Chondrocyte (in vitro differentiated cells): ENCODE measurements at regions not wholly inside any gene's neighbourhood (a gene's known extent, or its start where the extent isn't known, plus 50 kb on each side); places are given as distances from the start of the nearest gene placed in this dataset.
"Not testable (repeated sequence)": the region's sequence is repeated elsewhere in the genome, so short reads cannot be mapped to it uniquely, and the experiment has no call there.

Experiments used
- DNase-seq: peaks from one replicate; pipeline ENCODE4 v3.0.0; 2021; ENCODE audit warnings: mixed read lengths, low spot score
- H3K27ac Mint-ChIP-seq: one replicate; pipeline ENCODE4 v1.8.0; 2021; ENCODE audit warnings: mild to moderate bottlenecking, moderate library complexity, mixed read lengths; ENCODE audit not compliant: unreplicated experiment
- H3K27me3 Mint-ChIP-seq: 2 replicates; pipeline ENCODE4 v1.8.0; 2021; ENCODE audit warnings: low read depth, mixed read lengths
- H3K36me3 Mint-ChIP-seq: 2 replicates; pipeline ENCODE4 v1.8.0; 2021; ENCODE audit warnings: low read depth, mixed read lengths
- H3K4me1 Mint-ChIP-seq: 2 replicates; pipeline ENCODE4 v1.8.0; 2021; ENCODE audit warnings: low read depth, mild to moderate bottlenecking, mixed read lengths
- H3K4me3 Mint-ChIP-seq: one replicate; pipeline ENCODE4 v1.8.0; 2021; ENCODE audit warnings: mild to moderate bottlenecking, moderate library complexity, mixed read lengths; ENCODE audit not compliant: unreplicated experiment
- H3K9me3 Mint-ChIP-seq: 2 replicates; pipeline ENCODE4 v1.8.0; 2021; ENCODE audit warnings: low read depth, mixed read lengths
- TF ChIP-seq, protein P1 (sequence below): fragments of 200-600 bp; sonication (generic); IDR thresholded peaks from 2 replicates; pipeline ENCODE4 v1.5.0; 2021; ENCODE audit warnings: antibody characterized with exemption, mild to moderate bottlenecking, moderate library complexity

DNA sequence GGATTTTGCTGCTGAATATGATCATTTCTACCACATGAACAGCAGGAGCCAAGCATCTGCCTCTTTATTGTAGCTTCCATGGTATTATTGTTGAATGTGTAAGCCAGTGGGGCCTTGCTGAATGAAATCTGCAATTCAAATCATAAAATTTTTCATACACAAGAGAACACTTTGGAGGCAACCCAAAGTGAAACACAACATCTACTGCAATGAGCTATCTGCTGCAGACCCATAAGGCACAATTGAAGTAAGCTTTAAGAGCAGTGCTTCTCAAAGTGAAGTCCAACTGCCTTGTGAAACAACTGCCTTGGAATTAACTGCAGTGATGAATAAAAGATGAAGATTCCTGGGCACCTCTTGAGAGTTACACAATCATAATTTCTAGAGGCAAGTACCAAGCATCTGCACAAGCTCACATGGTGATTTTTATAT lies 626.3 kb upstream of the INTU start:
- Mint-ChIP-seq H3K4me3 (no peak overlapping the region), H3K27ac (no peak overlapping the region), H3K36me3 (no peaks in the 10 kb centered on the region), H3K27me3 (no peaks in the 10 kb centered on the region), H3K9me3 (no peaks in the 10 kb centered on the region), H3K4me1 (peaks cover 7% of the 10 kb centered on the region)
- no peak for DNase-seq
- TF ChIP-seq, protein P1, sequence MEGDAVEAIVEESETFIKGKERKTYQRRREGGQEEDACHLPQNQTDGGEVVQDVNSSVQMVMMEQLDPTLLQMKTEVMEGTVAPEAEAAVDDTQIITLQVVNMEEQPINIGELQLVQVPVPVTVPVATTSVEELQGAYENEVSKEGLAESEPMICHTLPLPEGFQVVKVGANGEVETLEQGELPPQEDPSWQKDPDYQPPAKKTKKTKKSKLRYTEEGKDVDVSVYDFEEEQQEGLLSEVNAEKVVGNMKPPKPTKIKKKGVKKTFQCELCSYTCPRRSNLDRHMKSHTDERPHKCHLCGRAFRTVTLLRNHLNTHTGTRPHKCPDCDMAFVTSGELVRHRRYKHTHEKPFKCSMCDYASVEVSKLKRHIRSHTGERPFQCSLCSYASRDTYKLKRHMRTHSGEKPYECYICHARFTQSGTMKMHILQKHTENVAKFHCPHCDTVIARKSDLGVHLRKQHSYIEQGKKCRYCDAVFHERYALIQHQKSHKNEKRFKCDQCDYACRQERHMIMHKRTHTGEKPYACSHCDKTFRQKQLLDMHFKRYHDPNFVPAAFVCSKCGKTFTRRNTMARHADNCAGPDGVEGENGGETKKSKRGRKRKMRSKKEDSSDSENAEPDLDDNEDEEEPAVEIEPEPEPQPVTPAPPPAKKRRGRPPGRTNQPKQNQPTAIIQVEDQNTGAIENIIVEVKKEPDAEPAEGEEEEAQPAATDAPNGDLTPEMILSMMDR, result no peak

DNA sequence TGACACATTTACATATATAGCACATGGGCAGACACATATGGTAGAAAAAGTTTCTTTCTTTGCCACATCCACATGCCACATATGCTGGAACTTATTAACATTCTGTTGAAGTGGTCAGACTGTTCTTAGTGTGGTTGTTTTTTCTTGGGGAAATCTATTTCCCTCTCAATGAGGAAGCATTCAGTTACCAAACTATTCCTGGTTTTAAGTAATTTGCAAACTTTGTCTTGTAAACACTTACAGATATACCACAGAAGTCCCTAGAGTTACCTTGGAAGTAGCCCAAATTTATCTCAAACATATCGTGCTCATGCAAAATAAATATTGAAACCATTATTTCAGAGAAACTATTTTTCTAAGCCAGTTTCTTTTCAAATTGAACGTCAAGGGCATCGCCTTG lies 625.5 kb upstream of the INTU start:
- Mint-ChIP-seq H3K36me3 (no peaks in the 10 kb centered on the region), H3K27ac (no peak overlapping the region), H3K27me3 (no peaks in the 10 kb centered on the region), H3K9me3 (no peaks in the 10 kb centered on the region), H3K4me3 (no peak overlapping the region), H3K4me1 (peaks cover 4% of the 10 kb centered on the region)
- TF ChIP-seq, protein P1, result no peak
- no peak for DNase-seq

DNA sequence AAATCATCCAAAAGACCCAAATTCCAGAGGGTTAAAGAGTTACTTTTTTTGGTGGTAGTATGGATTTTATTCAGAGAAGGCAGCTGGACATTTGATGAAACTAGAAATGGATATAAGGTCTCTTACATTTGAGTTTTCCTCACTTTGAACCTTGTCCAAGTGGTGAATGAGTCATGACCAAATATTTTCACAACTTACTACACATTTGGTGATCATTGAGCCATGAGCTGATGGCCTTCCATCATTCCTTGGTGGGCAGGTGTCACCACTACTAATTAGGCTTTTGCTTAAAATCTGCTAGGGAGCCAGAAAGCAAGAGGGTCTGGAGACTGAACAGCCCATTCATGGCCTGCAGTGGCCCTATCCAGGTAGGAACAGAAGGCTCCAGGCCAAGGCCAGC lies 620.2 kb upstream of the INTU start:
- Mint-ChIP-seq H3K36me3 (no peaks in the 10 kb centered on the region), H3K4me3 (no peak overlapping the region), H3K9me3 (no peaks in the 10 kb centered on the region), H3K27ac (no peak overlapping the region), H3K4me1 (peaks cover 4% of the 10 kb centered on the region), H3K27me3 (no peaks in the 10 kb centered on the region)
- DNase-seq, result no peak
- TF ChIP-seq, protein P1, result no peak

DNA sequence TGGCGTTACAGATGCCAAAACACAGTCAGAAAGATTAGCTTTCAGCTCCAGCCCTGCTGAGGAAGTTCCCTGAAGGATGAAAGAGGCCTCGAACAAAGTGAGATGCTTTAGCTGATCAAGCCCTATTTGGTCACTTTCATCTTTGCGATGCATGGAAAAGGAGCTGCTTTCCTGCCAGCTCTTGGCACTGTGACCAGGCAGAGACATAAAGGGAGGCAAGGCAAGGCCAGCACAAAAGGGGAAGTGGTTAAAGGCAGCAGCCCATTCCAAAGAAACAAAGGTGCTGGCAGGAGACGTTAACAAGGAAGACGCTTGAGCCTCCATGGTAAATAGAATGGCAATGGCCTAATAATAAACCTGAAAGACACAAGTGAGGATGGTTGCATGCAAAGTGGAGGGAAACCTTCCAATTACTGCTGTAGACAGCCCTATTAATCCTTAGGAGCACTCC lies 617.1 kb upstream of the INTU start:
- Mint-ChIP-seq H3K27ac (no peak overlapping the region), H3K36me3 (no peaks in the 10 kb centered on the region), H3K27me3 (no peaks in the 10 kb centered on the region), H3K9me3 (no peaks in the 10 kb centered on the region), H3K4me3 (no peak overlapping the region), H3K4me1 (peaks cover 4% of the 10 kb centered on the region)
- no peak for DNase-seq
- TF ChIP-seq, protein P1, result no peak

- no peaks in the 10 kb centered on the region for H3K4me1 Mint-ChIP-seq
- no peak overlapping the region for H3K27ac Mint-ChIP-seq
- DNase-seq, result no peak
- H3K36me3 Mint-ChIP-seq, result no peaks in the 10 kb centered on the region
- TF ChIP-seq, protein P1, result no peak
- no peaks in the 10 kb centered on the region for H3K27me3 Mint-ChIP-seq
- H3K4me3 Mint-ChIP-seq, result no peak overlapping the region
- no peaks in the 10 kb centered on the region for H3K9me3 Mint-ChIP-seq
These were observed 614.4 kb upstream of the INTU start for GRCh38 chr4:127018381-127018780.

DNA sequence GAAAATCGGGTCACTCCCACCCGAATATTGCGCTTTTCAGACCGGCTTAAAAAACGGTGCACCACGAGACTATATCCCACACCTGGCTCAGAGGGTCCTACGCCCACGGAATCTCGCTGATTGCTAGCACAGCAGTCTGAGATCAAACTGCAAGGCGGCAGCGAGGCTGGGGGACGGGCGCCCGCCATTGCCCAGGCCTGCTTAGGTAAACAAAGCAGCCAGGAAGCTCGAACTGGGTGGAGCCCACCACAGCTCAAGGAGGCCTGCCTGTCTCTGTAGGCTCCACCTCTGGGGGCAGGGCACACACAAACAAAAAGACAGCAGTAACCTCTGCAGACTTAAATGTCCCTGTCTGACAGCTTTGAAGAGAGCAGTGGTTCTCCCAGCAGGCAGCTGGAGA lies 611.9 kb upstream of the INTU start:
- not testable (repeated sequence) for H3K27me3 Mint-ChIP-seq, H3K36me3 Mint-ChIP-seq, H3K4me1 Mint-ChIP-seq, DNase-seq, H3K4me3 Mint-ChIP-seq, H3K27ac Mint-ChIP-seq, H3K9me3 Mint-ChIP-seq
